Esophagus muscularis mucosa (tissue), 4 donors: ENCODE measurements at regions not wholly inside any gene's neighbourhood (a gene's known extent, or its start where the extent isn't known, plus 50 kb on each side); places are given as distances from the start of the nearest gene placed in this dataset.
"Not testable (repeated sequence)": the region's sequence is repeated elsewhere in the genome, so short reads cannot be mapped to it uniquely, and the experiment has no call there.

Source experiments
- DNase-seq: peaks from one replicate; pipeline ENCODE4 v3.0.0-alpha.2; 2017; ENCODE audit errors: extremely low spot score
- H3K27ac ChIP-seq, 4 donors: fragments of 200-600 bp; sonication (generic); replicated peaks in 1 of 4; 1 replicate in 3 of 4; 2 replicates in 1 of 4; pipeline ENCODE4 v1.5.1; 2016 to 2019; ENCODE audit warnings: mild to moderate bottlenecking in 1 of 4
- H3K27me3 ChIP-seq, 4 donors: fragments of 200-600 bp; sonication (generic); one replicate each; pipeline versions ENCODE4 v1.5.1 to v1.6.0; 2016 to 2019
- H3K36me3 ChIP-seq, 4 donors: fragments of 200-600 bp; sonication (generic); one replicate each; pipeline ENCODE4 v1.5.1; 2016 to 2019
- H3K4me1 ChIP-seq, 4 donors: fragments of 200-600 bp; sonication (generic); one replicate each; pipeline ENCODE4 v1.5.1; 2016 to 2019
- H3K4me3 ChIP-seq, 4 donors: fragments of 200-600 bp; sonication (generic); 1 replicate in 2 of 4; 2 replicates in 2 of 4; pipeline ENCODE4 v1.5.1; 2016 to 2019; ENCODE audit warnings: mild to moderate bottlenecking in 4 of 4, moderate library complexity in 1 of 4
- H3K9me3 ChIP-seq, 4 donors: fragments of 200-600 bp; sonication (generic); 1 replicate in 3 of 4; 2 replicates in 1 of 4; pipeline ENCODE4 v1.5.1; 2016 to 2019
- CTCF ChIP-seq, 3 experiments: fragments of 200-600 bp in 2 of 3; fragments of 450-650 bp in 1 of 3; sonication (generic) in 2 of 3; IDR thresholded peaks; one replicate each; pipeline ENCODE4 v1.5.1; 2017 to 2019; ENCODE audit warnings: antibody characterized with exemption in 3 of 3, mild to moderate bottlenecking in 2 of 3, moderate library complexity in 1 of 3
- EP300 ChIP-seq: sonication (generic); formaldehyde crosslinking; IDR thresholded peaks from one replicate; pipeline ENCODE4 v1.6.1; 2017; ENCODE audit warnings: antibody characterized with exemption
- POLR2A ChIP-seq: fragments of 450-650 bp; IDR thresholded peaks from one replicate; pipeline ENCODE4 v1.6.1; 2017; ENCODE audit warnings: antibody characterized with exemption, moderate library complexity, mild to moderate bottlenecking, low read depth
- POLR2AphosphoS5 ChIP-seq, 2 donors: sonication (generic); formaldehyde crosslinking; IDR thresholded peaks; one replicate each; pipeline ENCODE4 v1.6.1; 2017; ENCODE audit warnings: antibody characterized with exemption in 2 of 2
- WGBS: methylation state at CpG from one replicate; pipeline ENCODE4 v1.1.5; 2018; 5-methylcytosine and 5-hydroxymethylcytosine counted together
- intact Hi-C: fragments of 100-400 bp; cut with DNase I; formaldehyde crosslinking; loops from one replicate; pipeline ENCODE4 v1.15.1; 2023

- 78% methylated on average over 4 of the region's 4 CpGs for WGBS
- no peak for DNase-seq
- H3K9me3 ChIP-seq, result no peaks in the 10 kb centered on the region
- no peak overlapping the region for H3K4me3 ChIP-seq
- no peaks in the 10 kb centered on the region for H3K4me1 ChIP-seq
- H3K36me3 ChIP-seq, result no peaks in the 10 kb centered on the region
- intact Hi-C loops, result no loop called here
- TF ChIP-seq POLR2AphosphoS5 (IDR thresholded peaks at IDR 0.05), result no peak
- no peak for TF ChIP-seq EP300
- TF ChIP-seq CTCF (IDR thresholded peaks at IDR 0.05), result no peak
- no peak for TF ChIP-seq POLR2A
- no peak overlapping the region for H3K27ac ChIP-seq
- H3K27me3 ChIP-seq, result no peaks in the 10 kb centered on the region
These were observed 123.0 kb upstream of the RFX3 start for GRCh38 chr9:3648722-3649246.

- H3K27ac ChIP-seq, result no peak overlapping the region
- H3K4me3 ChIP-seq, result no peak overlapping the region
- WGBS, result 82% methylated on average over 6 of the region's 6 CpGs
- intact Hi-C loops, result no loop called here
- TF ChIP-seq POLR2A (no peak), CTCF (IDR thresholded peaks at IDR 0.05) (no peak), POLR2AphosphoS5 (IDR thresholded peaks at IDR 0.05) (no peak), EP300 (no peak)
- H3K4me1 ChIP-seq, result no peaks in the 10 kb centered on the region
- H3K36me3 ChIP-seq, result no peaks in the 10 kb centered on the region
- H3K27me3 ChIP-seq, result no peaks in the 10 kb centered on the region
- DNase-seq, result no peak
- no peaks in the 10 kb centered on the region for H3K9me3 ChIP-seq
These were observed 122.5 kb upstream of the RFX3 start for GRCh38 chr9:3648266-3648665.

- no peaks in the 10 kb centered on the region for H3K9me3 ChIP-seq
- TF ChIP-seq EP300 (no peak), CTCF (IDR thresholded peaks at IDR 0.05) (no peak), POLR2AphosphoS5 (IDR thresholded peaks at IDR 0.05) (no peak), POLR2A (no peak)
- H3K36me3 ChIP-seq, result no peaks in the 10 kb centered on the region
- no peaks in the 10 kb centered on the region for H3K27me3 ChIP-seq
- intact Hi-C loops, result no loop called here
- 67% methylated on average over 1 of the region's 1 CpG for WGBS
- no peak overlapping the region for H3K4me3 ChIP-seq
- no peak for DNase-seq
- no peaks in the 10 kb centered on the region for H3K4me1 ChIP-seq
- no peak overlapping the region for H3K27ac ChIP-seq
These were observed 121.9 kb upstream of the RFX3 start for GRCh38 chr9:3647652-3648051.

GRCh38 chr9:3646226-3646625, 120.4 kb upstream of the RFX3 start:
- intact Hi-C loops, result no loop called here
- Histone ChIP-seq H3K27me3 (no peaks in the 10 kb centered on the region), H3K4me3 (no peak overlapping the region), H3K4me1 (no peaks in the 10 kb centered on the region), H3K9me3 (no peaks in the 10 kb centered on the region), H3K36me3 (no peaks in the 10 kb centered on the region), H3K27ac (no peak overlapping the region)
- no peak for DNase-seq
- 100% methylated on average over 1 of the region's 1 CpG for WGBS
- TF ChIP-seq POLR2A (no peak), EP300 (no peak), CTCF (IDR thresholded peaks at IDR 0.05) (no peak), POLR2AphosphoS5 (IDR thresholded peaks at IDR 0.05) (no peak)

- DNase-seq, intact Hi-C loops, H3K27me3 ChIP-seq, H3K4me3 ChIP-seq, H3K4me1 ChIP-seq, H3K27ac ChIP-seq, H3K36me3 ChIP-seq: not testable (repeated sequence)
- peaks cover 0 to 13% (median 0%) of the 10 kb centered on the region in 4 donors for H3K9me3 ChIP-seq
- WGBS, result 97% methylated on average over 6 of the region's 6 CpGs
These were observed 116.3 kb upstream of the RFX3 start for GRCh38 chr9:3642075-3642474.
